Femur (tissue), 1 donor: ENCODE measurements at regions not wholly inside any gene's neighbourhood (a gene's known extent, or its start where the extent isn't known, plus 50 kb on each side); places are given as distances from the start of the nearest gene placed in this dataset.

Experiments
- DNase-seq: peaks from one replicate; pipeline ENCODE4 v3.0.0-alpha.2; 2017

- DNase-seq, result no peak
Measured at GRCh38 chr17:33516645-33517044, 223.6 kb upstream of the ASIC2 start.

- no peak for DNase-seq
Measured at GRCh38 chr17:33517746-33518145, 224.7 kb upstream of the ASIC2 start.

GRCh38 chr17:33519692-33520091, 226.6 kb upstream of the ASIC2 start:
- no peak for DNase-seq

- peak; percentile 55 for DNase-seq
Measured at GRCh38 chr17:33520426-33521330, 227.6 kb upstream of the ASIC2 start.

- peak; percentile 26 for DNase-seq
Measured at GRCh38 chr17:33521784-33522183, 228.7 kb upstream of the ASIC2 start.

GRCh38 chr17:33522623-33523022, 229.5 kb upstream of the ASIC2 start:
- DNase-seq, result no peak

- DNase-seq, result peak; percentile 32
Measured at GRCh38 chr17:33523577-33523981, 230.5 kb upstream of the ASIC2 start.

GRCh38 chr17:33525186-33525585, 232.1 kb upstream of the ASIC2 start:
- no peak for DNase-seq

GRCh38 chr17:33526717-33527116, 233.6 kb upstream of the ASIC2 start:
- DNase-seq, result no peak

- no peak for DNase-seq
Measured at GRCh38 chr17:33527290-33527689, 234.2 kb upstream of the ASIC2 start.

GRCh38 chr17:33528846-33529245, 235.8 kb upstream of the ASIC2 start:
- no peak for DNase-seq

GRCh38 chr17:33529816-33530215, 236.7 kb upstream of the ASIC2 start:
- DNase-seq, result no peak

- no peak for DNase-seq
Measured at GRCh38 chr17:33531311-33531710, 238.2 kb upstream of the ASIC2 start.

- DNase-seq, result no peak
Measured at GRCh38 chr17:33534087-33534486, 241.0 kb upstream of the ASIC2 start.

- DNase-seq, result no peak
Measured at GRCh38 chr17:33545124-33545523, 252.0 kb upstream of the ASIC2 start.

- peak; percentile 19 for DNase-seq
Measured at GRCh38 chr17:33550261-33550660, 257.2 kb upstream of the ASIC2 start.

GRCh38 chr17:33551075-33551474, 258.0 kb upstream of the ASIC2 start:
- DNase-seq, result no peak

- DNase-seq, result no peak
Measured at GRCh38 chr17:33551911-33552310, 258.8 kb upstream of the ASIC2 start.

GRCh38 chr17:33560165-33560564, 267.1 kb upstream of the ASIC2 start:
- DNase-seq, result no peak

- DNase-seq, result no peak
Measured at GRCh38 chr17:33560871-33561270, 267.8 kb upstream of the ASIC2 start.

GRCh38 chr17:33561569-33562334, 268.7 kb upstream of the ASIC2 start:
- no peak for DNase-seq

GRCh38 chr17:33562792-33563191, 269.7 kb upstream of the ASIC2 start:
- no peak for DNase-seq

GRCh38 chr17:33564146-33564545, 271.1 kb upstream of the ASIC2 start:
- no peak for DNase-seq

GRCh38 chr17:33567223-33567622, 274.1 kb upstream of the ASIC2 start:
- DNase-seq, result no peak
